ENCODE measurements at regions not wholly inside any gene's neighbourhood (a gene's known extent, or its start where the extent isn't known, plus 50 kb on each side); places are given as distances from the start of the nearest gene placed in this dataset.

- H3K4me3 Mint-ChIP-seq, result no peak overlapping the region
- intact Hi-C loops (cut with DNase I, micrococcal nuclease), result no loop called here
- no peaks in the 10 kb centered on the region for H3K4me1 ChIP-seq (ENCODE audit: insufficient read depth, low read length)
- H3K36me3 Mint-ChIP-seq (ENCODE audit: low read depth), result no peaks in the 10 kb centered on the region
- no peaks in the 10 kb centered on the region for H3K36me3 ChIP-seq (ENCODE audit: insufficient read depth, low read length)
- TF ChIP-seq, protein P1, sequence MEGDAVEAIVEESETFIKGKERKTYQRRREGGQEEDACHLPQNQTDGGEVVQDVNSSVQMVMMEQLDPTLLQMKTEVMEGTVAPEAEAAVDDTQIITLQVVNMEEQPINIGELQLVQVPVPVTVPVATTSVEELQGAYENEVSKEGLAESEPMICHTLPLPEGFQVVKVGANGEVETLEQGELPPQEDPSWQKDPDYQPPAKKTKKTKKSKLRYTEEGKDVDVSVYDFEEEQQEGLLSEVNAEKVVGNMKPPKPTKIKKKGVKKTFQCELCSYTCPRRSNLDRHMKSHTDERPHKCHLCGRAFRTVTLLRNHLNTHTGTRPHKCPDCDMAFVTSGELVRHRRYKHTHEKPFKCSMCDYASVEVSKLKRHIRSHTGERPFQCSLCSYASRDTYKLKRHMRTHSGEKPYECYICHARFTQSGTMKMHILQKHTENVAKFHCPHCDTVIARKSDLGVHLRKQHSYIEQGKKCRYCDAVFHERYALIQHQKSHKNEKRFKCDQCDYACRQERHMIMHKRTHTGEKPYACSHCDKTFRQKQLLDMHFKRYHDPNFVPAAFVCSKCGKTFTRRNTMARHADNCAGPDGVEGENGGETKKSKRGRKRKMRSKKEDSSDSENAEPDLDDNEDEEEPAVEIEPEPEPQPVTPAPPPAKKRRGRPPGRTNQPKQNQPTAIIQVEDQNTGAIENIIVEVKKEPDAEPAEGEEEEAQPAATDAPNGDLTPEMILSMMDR (IDR thresholded peaks at IDR 0.05), result no peak
- ChIA-PET CTCF (interaction anchor here (1.2 kb wide), 1 partner anchor 8 kb away, joined by 5 read pairs; no protein-coding TSS in a partner anchor), POLR2A (no interaction called here)
- no peaks in the 10 kb centered on the region for H3K4me1 Mint-ChIP-seq (ENCODE audit: low read depth)
- no peaks in the 10 kb centered on the region for H3K9me3 ChIP-seq (ENCODE audit: control insufficient read depth in 1 of 2, insufficient read depth in 1 of 2, low read length in 2 of 2)
- no peak overlapping the region for H3K4me3 ChIP-seq (ENCODE audit: low read length)
- H3K27ac Mint-ChIP-seq, result no peak overlapping the region
- H3K27ac ChIP-seq (ENCODE audit: low read depth in 1 of 2, low read length in 2 of 2), result no peak overlapping the region
- ATAC-seq (ENCODE audit: poor library complexity) (no peak), DNase-seq (no peak)
- H3K9me3 Mint-ChIP-seq, result no peaks in the 10 kb centered on the region
- peaks cover 25% of the 10 kb centered on the region for H3K27me3 Mint-ChIP-seq
- H3K27me3 ChIP-seq (ENCODE audit: control insufficient read depth in 1 of 2, insufficient read depth in 2 of 2, low read length in 2 of 2), result peaks cover 0 to 17% of the 10 kb centered on the region in 2 experiments
Observed at GRCh38 chr2:198304859-198305258, 500.5 kb downstream of the PLCL1 start.

- no peak for DNase-seq
- ChIA-PET POLR2A (interaction anchor here (2.2 kb wide), 1 partner anchor 493 kb away, joined by 6 read pairs; the partner anchor contains the start of gene PLCL1), CTCF (interaction anchor here (0.7 to 2.8 kb wide), 11 partner anchors 8 to 503 kb away, joined by 3 to 15 read pairs (median 4); partner anchors contain the start of gene PLCL1)
- Mint-ChIP-seq H3K4me1 (ENCODE audit: low read depth) (no peaks in the 10 kb centered on the region), H3K9me3 (no peaks in the 10 kb centered on the region), H3K27me3 (peaks cover 29% of the 10 kb centered on the region), H3K27ac (no peak overlapping the region), H3K36me3 (ENCODE audit: low read depth) (no peaks in the 10 kb centered on the region), H3K4me3 (no peak overlapping the region)
- Histone ChIP-seq H3K4me1 (ENCODE audit: insufficient read depth, low read length) (no peaks in the 10 kb centered on the region), H3K9me3 (ENCODE audit: control insufficient read depth in 1 of 2, insufficient read depth in 1 of 2, low read length in 2 of 2) (no peaks in the 10 kb centered on the region), H3K27ac (ENCODE audit: low read depth in 1 of 2, low read length in 2 of 2) (no peak overlapping the region), H3K36me3 (ENCODE audit: insufficient read depth, low read length) (no peaks in the 10 kb centered on the region), H3K27me3 (ENCODE audit: control insufficient read depth in 1 of 2, insufficient read depth in 2 of 2, low read length in 2 of 2) (peaks cover 2 to 3% of the 10 kb centered on the region in 2 experiments), H3K4me3 (ENCODE audit: low read length) (no peak overlapping the region)
- ATAC-seq (ENCODE audit: poor library complexity), result no peak
- TF ChIP-seq, protein P1 (IDR thresholded peaks at IDR 0.05), result no peak
- intact Hi-C loops (cut with DNase I, micrococcal nuclease), result loop anchor here (2.0 to 10.0 kb wide), 5 partner anchors 169 to 863 kb away; partner anchors contain the start of gene SF3B1 (in 1 of the 2)
Observed at GRCh38 chr2:198297350-198297749, 493.0 kb downstream of the PLCL1 start.

GRCh38 chr2:198296665-198297308 lies 492.4 kb downstream of the PLCL1 start:
- no peaks in the 10 kb centered on the region for H3K36me3 ChIP-seq (ENCODE audit: insufficient read depth, low read length)
- H3K27ac Mint-ChIP-seq, result no peak overlapping the region
- no peaks in the 10 kb centered on the region for H3K4me1 ChIP-seq (ENCODE audit: insufficient read depth, low read length)
- H3K27ac ChIP-seq (ENCODE audit: low read depth in 1 of 2, low read length in 2 of 2), result no peak overlapping the region
- H3K4me1 Mint-ChIP-seq (ENCODE audit: low read depth), result no peaks in the 10 kb centered on the region
- TF ChIP-seq, protein P1 (IDR thresholded peaks at IDR 0.05), result peak; percentile 94
- no peaks in the 10 kb centered on the region for H3K36me3 Mint-ChIP-seq (ENCODE audit: low read depth)
- peaks cover 32% of the 10 kb centered on the region for H3K27me3 Mint-ChIP-seq
- ChIA-PET CTCF (interaction anchor here (0.6 to 2.8 kb wide), 13 partner anchors 9 to 518 kb away, joined by 3 to 15 read pairs (median 4); partner anchors contain the start of gene PLCL1), POLR2A (interaction anchor here (0.6 to 2.2 kb wide), 2 partner anchors 493 to 738 kb away, joined by 3 to 6 read pairs; partner anchors contain the start of gene PLCL1)
- H3K9me3 Mint-ChIP-seq, result no peaks in the 10 kb centered on the region
- intact Hi-C loops (cut with DNase I, micrococcal nuclease), result loop anchor here (1.0 to 10.0 kb wide), 7 partner anchors 168 to 862 kb away; partner anchors contain the start of gene SF3B1 (in 1 of the 2)
- no peaks in the 10 kb centered on the region for H3K9me3 ChIP-seq (ENCODE audit: control insufficient read depth in 1 of 2, insufficient read depth in 1 of 2, low read length in 2 of 2)
- H3K4me3 Mint-ChIP-seq, result no peak overlapping the region
- H3K27me3 ChIP-seq (ENCODE audit: control insufficient read depth in 1 of 2, insufficient read depth in 2 of 2, low read length in 2 of 2), result peaks cover 0 to 2% of the 10 kb centered on the region in 2 experiments
- ATAC-seq (ENCODE audit: poor library complexity), result peak; percentile 77
- H3K4me3 ChIP-seq (ENCODE audit: low read length), result no peak overlapping the region
- DNase-seq, result peak; percentile 28 to 82 (median 48)
